ENCODE measurements at regions not wholly inside any gene's neighbourhood (a gene's known extent, or its start where the extent isn't known, plus 50 kb on each side); places are given as distances from the start of the nearest gene placed in this dataset.
A peak's percentile ranks its signal among the peaks of the same experiment; 100 is the strongest.

- DNase-seq = no peak
Measured at GRCh38 chr16:85294810-85295508, 182.7 kb upstream of the CIBAR2 start.

GRCh38 chr16:85296859-85297660 lies 184.8 kb upstream of the CIBAR2 start:
- peak; percentile 47 to 54 for DNase-seq

- no peak for DNase-seq
Measured at GRCh38 chr16:85297881-85298280, 185.6 kb upstream of the CIBAR2 start.

GRCh38 chr16:85300406-85300968 lies 188.2 kb upstream of the CIBAR2 start:
- no peak for DNase-seq

GRCh38 chr16:85301231-85301630 lies 189.0 kb upstream of the CIBAR2 start:
- no peak for DNase-seq

- no peak for DNase-seq
Measured at GRCh38 chr16:85302018-85302847, 190.0 kb upstream of the CIBAR2 start.

GRCh38 chr16:85302848-85303353 lies 190.6 kb upstream of the CIBAR2 start:
- no peak for DNase-seq

- DNase-seq = peak; percentile 76 to 77
Measured at GRCh38 chr16:85303354-85303883, 191.1 kb upstream of the CIBAR2 start.

- DNase-seq = no peak
Measured at GRCh38 chr16:85304337-85304736, 192.1 kb upstream of the CIBAR2 start.

- DNase-seq = peak; percentile 72 to 85
Measured at GRCh38 chr16:85306071-85306792, 194.0 kb upstream of the CIBAR2 start.

GRCh38 chr16:85306793-85307551 lies 194.7 kb upstream of the CIBAR2 start:
- no peak for DNase-seq

GRCh38 chr16:85307552-85308364 lies 195.5 kb upstream of the CIBAR2 start:
- no peak for DNase-seq

GRCh38 chr16:85308611-85309540 lies 196.6 kb upstream of the CIBAR2 start:
- DNase-seq = no peak

- peak in 1 of 2 donors; percentile 55 for DNase-seq
Measured at GRCh38 chr16:85309656-85310587, 197.7 kb upstream of the CIBAR2 start.

GRCh38 chr16:85310868-85311585 lies 198.8 kb upstream of the CIBAR2 start:
- DNase-seq = no peak

- no peak for DNase-seq
Measured at GRCh38 chr16:85311741-85312140, 199.5 kb upstream of the CIBAR2 start.

- DNase-seq = no peak
Measured at GRCh38 chr16:85312174-85312573, 199.9 kb upstream of the CIBAR2 start.
